ENCODE measurements at regions not wholly inside any gene's neighbourhood (a gene's known extent, or its start where the extent isn't known, plus 50 kb on each side); places are given as distances from the start of the nearest gene placed in this dataset.

DNA sequence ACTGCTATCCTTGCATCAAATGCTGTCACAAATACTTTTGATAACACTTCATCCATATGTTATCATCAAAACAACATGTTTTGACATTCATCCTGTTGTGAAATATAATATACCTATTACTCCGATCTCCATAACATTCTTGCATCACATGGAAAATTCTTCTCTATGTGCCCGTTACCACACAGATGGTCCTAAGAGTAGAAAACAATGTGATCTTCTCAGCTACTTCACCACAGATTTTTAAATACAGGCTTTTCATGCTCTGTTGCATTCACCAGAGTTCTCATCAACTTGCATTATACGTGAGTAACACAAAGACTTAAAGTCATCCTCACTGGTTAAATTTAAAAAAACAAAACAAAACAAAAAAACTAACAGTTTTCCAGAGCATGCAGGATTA lies 1603.3 kb upstream of the ZEB2 start:
- Histone ChIP-seq H3K4me2 (ENCODE audit: low read length) (no peak overlapping the region), H3K9me3 (ENCODE audit: control insufficient read depth, low read length) (no peaks in the 10 kb centered on the region), H3K4me1 (no peaks in the 10 kb centered on the region), H3K27ac (no peak overlapping the region), H3K79me2 (no peaks in the 10 kb centered on the region), H3K27me3 (ENCODE audit: control insufficient read depth, insufficient read depth, low read length) (no peaks in the 10 kb centered on the region), H3K36me3 (ENCODE audit: control insufficient read depth, insufficient read depth, low read length) (no peaks in the 10 kb centered on the region), H2AFZ (no peak overlapping the region), H3K4me3 (ENCODE audit: low read depth, low read length) (no peak overlapping the region), H3K9ac (no peak overlapping the region)
- TF ChIP-seq, protein P1, sequence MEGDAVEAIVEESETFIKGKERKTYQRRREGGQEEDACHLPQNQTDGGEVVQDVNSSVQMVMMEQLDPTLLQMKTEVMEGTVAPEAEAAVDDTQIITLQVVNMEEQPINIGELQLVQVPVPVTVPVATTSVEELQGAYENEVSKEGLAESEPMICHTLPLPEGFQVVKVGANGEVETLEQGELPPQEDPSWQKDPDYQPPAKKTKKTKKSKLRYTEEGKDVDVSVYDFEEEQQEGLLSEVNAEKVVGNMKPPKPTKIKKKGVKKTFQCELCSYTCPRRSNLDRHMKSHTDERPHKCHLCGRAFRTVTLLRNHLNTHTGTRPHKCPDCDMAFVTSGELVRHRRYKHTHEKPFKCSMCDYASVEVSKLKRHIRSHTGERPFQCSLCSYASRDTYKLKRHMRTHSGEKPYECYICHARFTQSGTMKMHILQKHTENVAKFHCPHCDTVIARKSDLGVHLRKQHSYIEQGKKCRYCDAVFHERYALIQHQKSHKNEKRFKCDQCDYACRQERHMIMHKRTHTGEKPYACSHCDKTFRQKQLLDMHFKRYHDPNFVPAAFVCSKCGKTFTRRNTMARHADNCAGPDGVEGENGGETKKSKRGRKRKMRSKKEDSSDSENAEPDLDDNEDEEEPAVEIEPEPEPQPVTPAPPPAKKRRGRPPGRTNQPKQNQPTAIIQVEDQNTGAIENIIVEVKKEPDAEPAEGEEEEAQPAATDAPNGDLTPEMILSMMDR (IDR thresholded peaks at IDR 0.05) = no peak

DNA sequence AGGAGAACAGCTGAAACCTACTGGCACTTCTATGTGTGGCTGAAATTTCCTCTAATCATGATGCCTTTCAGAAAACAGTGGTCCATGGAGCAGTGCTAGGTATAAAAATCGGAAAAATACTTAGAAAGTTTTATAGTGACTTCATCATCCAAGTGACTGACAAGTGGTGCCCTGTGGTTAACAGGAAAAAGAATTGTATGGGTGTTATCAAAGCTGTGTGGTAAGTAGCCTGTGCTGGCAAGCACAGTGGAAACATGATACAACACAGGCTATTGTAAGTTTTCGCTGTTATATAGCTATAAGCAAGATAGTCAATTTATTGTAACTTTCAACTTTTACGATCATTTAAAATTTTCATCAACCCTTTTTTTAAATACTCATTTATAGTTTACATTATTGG lies 1599.7 kb upstream of the ZEB2 start:
- Histone ChIP-seq H3K79me2 (no peaks in the 10 kb centered on the region), H3K4me1 (no peaks in the 10 kb centered on the region), H3K4me3 (ENCODE audit: low read depth, low read length) (no peak overlapping the region), H3K9ac (no peak overlapping the region), H2AFZ (no peak overlapping the region), H3K27me3 (ENCODE audit: control insufficient read depth, insufficient read depth, low read length) (no peaks in the 10 kb centered on the region), H3K36me3 (ENCODE audit: control insufficient read depth, insufficient read depth, low read length) (no peaks in the 10 kb centered on the region), H3K9me3 (ENCODE audit: control insufficient read depth, low read length) (no peaks in the 10 kb centered on the region), H3K4me2 (ENCODE audit: low read length) (no peak overlapping the region), H3K27ac (no peak overlapping the region)
- TF ChIP-seq, protein P1 (IDR thresholded peaks at IDR 0.05) = no peak

DNA sequence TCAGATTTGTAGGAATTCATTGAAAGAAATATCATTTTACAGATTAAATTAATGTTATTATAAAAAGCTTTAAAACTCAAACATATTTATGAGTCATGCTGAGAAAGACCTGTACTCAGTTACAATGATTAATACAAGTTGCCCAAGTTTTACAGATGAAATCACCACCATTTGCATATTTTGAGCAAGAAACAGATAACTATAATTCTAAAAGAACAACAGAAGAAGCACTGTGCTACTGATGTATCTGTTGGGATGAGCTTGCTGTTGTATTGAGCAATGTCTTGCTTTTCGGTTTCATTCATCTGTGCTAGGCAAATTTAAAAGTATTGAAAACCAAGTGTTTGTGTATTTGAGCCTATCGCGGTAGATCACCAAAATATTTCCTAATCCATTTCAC lies 1589.1 kb upstream of the ZEB2 start:
- no peak overlapping the region for H3K4me2 ChIP-seq (ENCODE audit: low read length)
- TF ChIP-seq, protein P1 (IDR thresholded peaks at IDR 0.05) = no peak
- no peak overlapping the region for H3K27ac ChIP-seq
- H3K79me2 ChIP-seq = no peaks in the 10 kb centered on the region
- no peaks in the 10 kb centered on the region for H3K9me3 ChIP-seq (ENCODE audit: control insufficient read depth, low read length)
- H3K27me3 ChIP-seq (ENCODE audit: control insufficient read depth, insufficient read depth, low read length) = no peaks in the 10 kb centered on the region
- H3K4me3 ChIP-seq (ENCODE audit: low read depth, low read length) = no peak overlapping the region
- H3K9ac ChIP-seq = no peak overlapping the region
- no peaks in the 10 kb centered on the region for H3K4me1 ChIP-seq
- H3K36me3 ChIP-seq (ENCODE audit: control insufficient read depth, insufficient read depth, low read length) = no peaks in the 10 kb centered on the region
- H2AFZ ChIP-seq = no peak overlapping the region

DNA sequence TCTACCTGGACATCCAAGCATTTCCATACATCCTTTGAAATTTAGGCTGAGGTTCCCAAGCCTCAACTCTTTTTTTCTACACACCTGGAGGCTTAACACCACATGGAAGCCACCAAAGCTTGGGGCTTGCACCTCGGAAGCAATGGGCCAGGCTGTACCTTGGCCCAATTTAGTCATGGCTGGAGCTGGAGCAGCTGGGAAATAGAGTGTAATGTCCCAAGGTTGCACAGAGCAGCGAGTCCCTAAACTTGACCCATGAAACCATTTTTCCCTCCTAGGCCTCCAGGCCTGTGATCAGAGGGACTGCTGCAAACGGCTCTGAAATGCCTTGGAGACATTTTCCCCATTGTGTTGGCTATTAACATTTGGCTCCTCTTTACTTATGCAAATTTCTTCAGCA lies 1574.3 kb upstream of the ZEB2 start:
- TF ChIP-seq, protein P1 (IDR thresholded peaks at IDR 0.05) = no peak
- no peaks in the 10 kb centered on the region for H3K9me3 ChIP-seq (ENCODE audit: control insufficient read depth, low read length)
- H3K27ac ChIP-seq = no peak overlapping the region
- H3K4me3 ChIP-seq (ENCODE audit: low read depth, low read length) = no peak overlapping the region
- H2AFZ ChIP-seq = no peak overlapping the region
- H3K36me3 ChIP-seq (ENCODE audit: control insufficient read depth, insufficient read depth, low read length) = no peaks in the 10 kb centered on the region
- no peaks in the 10 kb centered on the region for H3K27me3 ChIP-seq (ENCODE audit: control insufficient read depth, insufficient read depth, low read length)
- H3K9ac ChIP-seq = no peak overlapping the region
- no peaks in the 10 kb centered on the region for H3K4me1 ChIP-seq
- no peaks in the 10 kb centered on the region for H3K79me2 ChIP-seq
- no peak overlapping the region for H3K4me2 ChIP-seq (ENCODE audit: low read length)

DNA sequence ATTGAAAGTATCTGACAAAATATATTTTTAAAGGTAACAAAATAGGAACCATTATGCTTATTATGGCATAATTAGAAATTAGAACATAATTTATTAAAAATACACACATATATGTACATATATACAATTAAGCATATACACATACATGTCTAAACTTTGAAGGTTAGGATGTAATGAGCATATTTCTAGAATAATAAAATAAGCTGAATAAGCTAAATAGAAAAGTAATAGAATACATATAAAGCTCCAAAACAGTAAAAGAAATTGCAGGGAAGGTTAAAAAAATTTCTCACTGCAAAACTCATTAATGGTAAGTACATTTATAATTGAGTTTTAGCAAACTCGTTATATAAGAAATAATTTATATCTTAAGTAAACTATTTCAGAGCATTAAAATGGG lies 1561.5 kb upstream of the ZEB2 start:
- Histone ChIP-seq H3K36me3 (ENCODE audit: control insufficient read depth, insufficient read depth, low read length) (no peaks in the 10 kb centered on the region), H3K4me1 (no peaks in the 10 kb centered on the region), H3K27me3 (ENCODE audit: control insufficient read depth, insufficient read depth, low read length) (no peaks in the 10 kb centered on the region), H3K4me2 (ENCODE audit: low read length) (no peak overlapping the region), H3K4me3 (ENCODE audit: low read depth, low read length) (no peak overlapping the region), H3K9me3 (ENCODE audit: control insufficient read depth, low read length) (no peaks in the 10 kb centered on the region), H3K27ac (no peak overlapping the region), H3K79me2 (no peaks in the 10 kb centered on the region), H2AFZ (no peak overlapping the region), H3K9ac (no peak overlapping the region)
- TF ChIP-seq, protein P1 (IDR thresholded peaks at IDR 0.05) = no peak

Measured in parathyroid adenoma (tissue), 2 donors.